ENCODE measurements at regions not wholly inside any gene's neighbourhood (a gene's known extent, or its start where the extent isn't known, plus 50 kb on each side); places are given as distances from the start of the nearest gene placed in this dataset.

DNA sequence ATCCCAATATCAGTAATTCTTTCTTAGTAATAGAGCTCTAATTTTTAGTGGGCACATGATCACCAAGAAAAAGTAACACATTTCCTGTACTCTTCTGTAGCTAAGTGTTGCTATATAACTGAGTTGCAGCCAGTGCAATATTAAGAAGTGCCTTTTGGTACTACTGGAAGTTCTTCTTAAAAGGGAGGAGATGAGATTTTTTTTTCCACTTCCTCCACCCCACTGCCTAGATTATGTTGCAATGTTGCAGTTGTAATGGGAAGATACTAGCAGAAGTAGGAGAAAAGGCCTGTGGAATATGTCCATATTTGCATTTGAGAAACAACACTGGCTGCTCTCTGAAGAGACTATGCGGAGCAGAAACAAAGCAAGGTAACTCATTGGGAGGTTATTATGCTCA, 280.6 kb upstream of the ANO5 start:
- H3K27ac ChIP-seq: no peak overlapping the region
- peak in 1 of 2 donors; percentile 42 for TF ChIP-seq EP300 (IDR thresholded peaks at IDR 0.05)
- TF ChIP-seq, protein P1, sequence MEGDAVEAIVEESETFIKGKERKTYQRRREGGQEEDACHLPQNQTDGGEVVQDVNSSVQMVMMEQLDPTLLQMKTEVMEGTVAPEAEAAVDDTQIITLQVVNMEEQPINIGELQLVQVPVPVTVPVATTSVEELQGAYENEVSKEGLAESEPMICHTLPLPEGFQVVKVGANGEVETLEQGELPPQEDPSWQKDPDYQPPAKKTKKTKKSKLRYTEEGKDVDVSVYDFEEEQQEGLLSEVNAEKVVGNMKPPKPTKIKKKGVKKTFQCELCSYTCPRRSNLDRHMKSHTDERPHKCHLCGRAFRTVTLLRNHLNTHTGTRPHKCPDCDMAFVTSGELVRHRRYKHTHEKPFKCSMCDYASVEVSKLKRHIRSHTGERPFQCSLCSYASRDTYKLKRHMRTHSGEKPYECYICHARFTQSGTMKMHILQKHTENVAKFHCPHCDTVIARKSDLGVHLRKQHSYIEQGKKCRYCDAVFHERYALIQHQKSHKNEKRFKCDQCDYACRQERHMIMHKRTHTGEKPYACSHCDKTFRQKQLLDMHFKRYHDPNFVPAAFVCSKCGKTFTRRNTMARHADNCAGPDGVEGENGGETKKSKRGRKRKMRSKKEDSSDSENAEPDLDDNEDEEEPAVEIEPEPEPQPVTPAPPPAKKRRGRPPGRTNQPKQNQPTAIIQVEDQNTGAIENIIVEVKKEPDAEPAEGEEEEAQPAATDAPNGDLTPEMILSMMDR (IDR thresholded peaks at IDR 0.05): no peak
- 86 to 88% methylated on average over 1 of the region's 1 CpG for WGBS, 2 donors
- no peaks in the 10 kb centered on the region for H3K4me1 ChIP-seq
- DNase-seq (ENCODE audit: low spot score in 2 of 2): no peak
- H3K27me3 ChIP-seq: no peaks in the 10 kb centered on the region
- no peaks in the 10 kb centered on the region for H3K9me3 ChIP-seq
- H3K36me3 ChIP-seq: no peaks in the 10 kb centered on the region
- no peak overlapping the region for H3K4me3 ChIP-seq

GRCh38 chr11:21921151-21921550, 271.7 kb upstream of the ANO5 start:
- Histone ChIP-seq H3K4me3 (no peak overlapping the region), H3K4me1 (no peaks in the 10 kb centered on the region), H3K27me3 (no peaks in the 10 kb centered on the region), H3K27ac (no peak overlapping the region), H3K36me3 (no peaks in the 10 kb centered on the region), H3K9me3 (no peaks in the 10 kb centered on the region)
- no peak for TF ChIP-seq POLR2A (IDR thresholded peaks at IDR 0.05)
- TF ChIP-seq EP300 (IDR thresholded peaks at IDR 0.05): no peak
- 62 to 67% methylated on average over 1 of the region's 1 CpG for WGBS, 2 donors
- DNase-seq (ENCODE audit: low spot score in 2 of 2): no peak

DNA sequence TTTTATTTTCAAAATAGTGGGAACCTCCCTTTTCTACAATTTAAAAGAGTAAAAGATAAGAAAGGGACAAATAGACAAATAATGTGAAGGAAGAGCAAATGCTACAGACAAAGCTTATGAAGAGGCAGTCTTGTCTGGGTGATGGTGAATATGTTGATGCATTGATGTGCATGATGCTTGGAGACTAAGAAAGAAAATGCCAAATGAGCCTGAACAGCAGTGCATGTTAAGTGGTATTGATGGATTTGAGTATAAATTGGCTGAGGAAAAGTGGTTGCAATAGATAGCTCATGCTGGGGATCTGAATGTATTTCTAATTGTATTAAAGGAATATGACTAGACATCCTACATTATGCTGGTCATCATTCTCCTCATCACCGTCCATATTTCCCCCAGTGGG, 268.6 kb upstream of the ANO5 start:
- no peak for DNase-seq (ENCODE audit: low spot score in 2 of 2)
- Histone ChIP-seq H3K36me3 (no peaks in the 10 kb centered on the region), H3K4me1 (no peaks in the 10 kb centered on the region), H3K27ac (no peak overlapping the region), H3K4me3 (no peak overlapping the region), H3K9me3 (no peaks in the 10 kb centered on the region), H3K27me3 (no peaks in the 10 kb centered on the region)
- 47 to 52% methylated on average over 1 of the region's 1 CpG for WGBS, 2 donors
- TF ChIP-seq EP300 (IDR thresholded peaks at IDR 0.05) (no peak), POLR2A (IDR thresholded peaks at IDR 0.05) (no peak)
- TF ChIP-seq, protein P1 (IDR thresholded peaks at IDR 0.05): no peak

DNA sequence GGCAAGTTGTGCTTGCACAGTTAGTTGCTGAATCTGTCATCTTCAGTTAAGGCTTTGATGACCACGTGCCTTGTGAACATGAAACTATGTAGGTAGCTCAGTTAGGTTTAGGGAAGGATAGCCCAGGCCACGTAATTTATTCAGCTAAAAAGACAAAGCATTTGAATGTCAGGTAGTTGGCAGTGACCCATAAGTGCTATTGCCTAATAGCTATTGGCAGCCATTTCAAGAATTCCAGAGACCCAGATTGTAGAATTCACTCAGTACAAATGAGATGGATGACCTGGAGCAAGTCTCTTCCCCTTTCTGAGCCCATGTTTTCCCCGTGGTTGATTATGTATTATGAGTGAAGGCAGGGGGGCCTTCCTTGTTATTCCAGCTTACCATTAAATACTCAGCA, 265.3 kb upstream of the ANO5 start:
- Histone ChIP-seq H3K4me1 (no peaks in the 10 kb centered on the region), H3K27ac (no peak overlapping the region), H3K4me3 (no peak overlapping the region), H3K9me3 (no peaks in the 10 kb centered on the region), H3K27me3 (no peaks in the 10 kb centered on the region), H3K36me3 (no peaks in the 10 kb centered on the region)
- no peak for DNase-seq (ENCODE audit: low spot score in 2 of 2)
- TF ChIP-seq, protein P1 (IDR thresholded peaks at IDR 0.05): no peak
- TF ChIP-seq EP300 (IDR thresholded peaks at IDR 0.05): no peak
- no peak for TF ChIP-seq POLR2A (IDR thresholded peaks at IDR 0.05)
- 37 to 40% methylated on average over 3 of the region's 3 CpGs for WGBS, 2 donors

DNA sequence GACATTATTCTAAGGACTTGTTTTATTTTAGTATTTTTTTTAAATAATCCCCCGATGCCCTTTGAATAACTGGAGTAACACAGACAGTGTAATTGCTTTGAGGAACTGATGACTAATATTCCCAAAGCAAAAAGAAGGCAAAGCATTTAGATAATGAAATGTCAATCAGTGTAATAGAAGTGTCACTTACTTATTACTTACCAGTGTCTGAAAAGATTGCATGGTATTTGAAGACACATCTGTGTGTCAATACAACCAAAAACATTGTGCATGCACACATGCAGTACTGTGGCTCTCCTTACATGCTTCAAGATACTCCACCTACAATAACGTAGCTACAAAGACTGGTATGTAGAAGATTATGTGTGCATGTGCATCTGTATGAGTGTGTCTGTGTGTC, 264.0 kb upstream of the ANO5 start:
- no peak for TF ChIP-seq EP300 (IDR thresholded peaks at IDR 0.05)
- TF ChIP-seq POLR2A (IDR thresholded peaks at IDR 0.05): no peak
- TF ChIP-seq, protein P1 (IDR thresholded peaks at IDR 0.05): no peak
- WGBS, 2 donors: 84 to 94% methylated on average over 2 of the region's 2 CpGs
- DNase-seq (ENCODE audit: low spot score in 2 of 2): no peak
- no peak overlapping the region for H3K4me3 ChIP-seq
- H3K36me3 ChIP-seq: no peaks in the 10 kb centered on the region
- no peaks in the 10 kb centered on the region for H3K27me3 ChIP-seq
- H3K27ac ChIP-seq: no peak overlapping the region
- no peaks in the 10 kb centered on the region for H3K4me1 ChIP-seq
- no peaks in the 10 kb centered on the region for H3K9me3 ChIP-seq

DNA sequence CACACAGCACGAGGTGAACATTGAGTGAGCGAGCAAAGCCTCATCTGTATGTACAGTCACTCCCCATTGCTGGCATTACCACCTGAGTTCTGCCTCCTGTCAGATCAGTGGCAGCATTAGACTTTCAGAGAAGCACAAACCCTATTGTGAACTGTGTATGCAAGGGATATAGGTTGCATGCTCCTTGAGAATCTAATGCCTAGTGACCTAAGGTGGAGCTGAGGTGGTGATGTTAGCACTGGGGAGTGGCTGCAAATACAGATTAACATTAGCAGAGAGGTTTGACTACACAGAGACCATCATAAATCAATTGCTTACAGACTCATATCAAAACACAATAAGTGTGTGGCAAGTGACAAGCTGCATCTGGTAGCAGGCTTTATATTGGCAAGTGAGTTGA, 262.5 kb upstream of the ANO5 start:
- Histone ChIP-seq H3K27me3 (no peaks in the 10 kb centered on the region), H3K36me3 (no peaks in the 10 kb centered on the region), H3K9me3 (no peaks in the 10 kb centered on the region), H3K27ac (no peak overlapping the region), H3K4me1 (no peaks in the 10 kb centered on the region), H3K4me3 (no peak overlapping the region)
- DNase-seq (ENCODE audit: low spot score in 2 of 2): no peak
- 95 to 96% methylated on average over 2 of the region's 2 CpGs for WGBS, 2 donors
- TF ChIP-seq, protein P1 (IDR thresholded peaks at IDR 0.05): no peak
- no peak for TF ChIP-seq POLR2A (IDR thresholded peaks at IDR 0.05)
- TF ChIP-seq EP300 (IDR thresholded peaks at IDR 0.05): no peak

Measured in tibial nerve (tissue), 4 donors.